Right lobe of liver (tissue), 6 donors: ENCODE measurements at regions not wholly inside any gene's neighbourhood (a gene's known extent, or its start where the extent isn't known, plus 50 kb on each side); places are given as distances from the start of the nearest gene placed in this dataset.
A peak's percentile ranks its signal among the peaks of the same experiment; 100 is the strongest.

Experiments used
- ATAC-seq, 4 donors: fragments of 200-7000 bp; cut with Tn5 transposase; one replicate each; pipeline ENCODE4 v1.9.1; 2020; ENCODE audit warnings: mild to moderate bottlenecking in 4 of 4, moderate library complexity in 4 of 4
- DNase-seq, 3 donors: peaks; one replicate each; pipeline ENCODE4 v3.0.0-alpha.2; 2020
- H3K27ac ChIP-seq, 3 donors: fragments of 200-600 bp; one replicate each; pipeline ENCODE4 v1.8.0; 2022
- H3K27me3 ChIP-seq, 2 donors: fragments of 200-600 bp; one replicate each; pipeline ENCODE4 v1.8.0; 2022
- H3K36me3 ChIP-seq, 4 donors: fragments of 200-600 bp; sonication (generic) in 1 of 4; one replicate each; pipeline versions ENCODE4 v1.5.1 to v1.8.0; 2017 to 2022; ENCODE audit warnings: control low read depth in 1 of 4
- H3K4me1 ChIP-seq, 4 donors: fragments of 200-600 bp; sonication (generic) in 1 of 4; one replicate each; pipeline versions ENCODE4 v1.5.1 to v1.8.0; 2017 to 2022; ENCODE audit warnings: control low read depth in 1 of 4
- H3K4me3 ChIP-seq, 3 donors: fragments of 200-600 bp; one replicate each; pipeline ENCODE4 v1.8.0; 2022
- H3K9me3 ChIP-seq, 4 donors: fragments of 200-600 bp; sonication (generic) in 1 of 4; one replicate each; pipeline versions ENCODE4 v1.5.1 to v1.8.0; 2017 to 2022; ENCODE audit warnings: control low read depth in 1 of 4
- CTCF ChIP-seq, 4 donors: fragments of 200-600 bp in 3 of 4; fragments of 450-650 bp in 1 of 4; IDR thresholded peaks; one replicate each; pipeline versions ENCODE4 v1.5.1 to v1.8.0; 2016 to 2022; ENCODE audit warnings: antibody characterized with exemption in 4 of 4, mild to moderate bottlenecking in 2 of 4
- POLR2A ChIP-seq: fragments of 450-650 bp; IDR thresholded peaks from one replicate; pipeline ENCODE4 v1.6.1; 2017; ENCODE audit warnings: antibody characterized with exemption, mild to moderate bottlenecking
- WGBS: methylation state at CpG from one replicate; pipeline ENCODE4 v1.1.6; 2018; ENCODE audit warnings: low coverage, low lambda C conversion rate; ENCODE audit not compliant: insufficient coverage; ENCODE audit errors: missing lambda C conversion rate; 5-methylcytosine and 5-hydroxymethylcytosine counted together
- intact Hi-C, 2 donors: fragments of 100-400 bp; cut with DNase I; formaldehyde crosslinking; loops; one replicate each; pipeline versions ENCODE4 v1.11.2 to v1.14.1; 2022
- donor health status: DM: no; HTN: yes; CAD: no.
- donor health status: DM: no; HTN: no; CAD: no.
- donor health status: DM: no; HTN: no; CAD: no.
- donor health status: DM: no; HTN: yes; CAD: no.
- donor health status: DM: no; HTN: yes; CAD: no.

GRCh38 chr22:27533105-27533745, 268.3 kb downstream of the MN1 start:
- Histone ChIP-seq H3K36me3 (no peaks in the 10 kb centered on the region), H3K4me1 (peaks cover 0 to 8% (median 0%) of the 10 kb centered on the region in 4 donors), H3K27ac (no peak overlapping the region), H3K9me3 (no peaks in the 10 kb centered on the region), H3K27me3 (no peaks in the 10 kb centered on the region), H3K4me3 (no peak overlapping the region)
- intact Hi-C loops: no loop called here
- no peak for TF ChIP-seq CTCF (IDR thresholded peaks at IDR 0.05)
- TF ChIP-seq POLR2A: no peak
- 69% methylated on average over 6 of the region's 8 CpGs for WGBS
- DNase-seq (no peak), ATAC-seq (no peak)

GRCh38 chr22:27534720-27535125, 266.8 kb downstream of the MN1 start:
- peak; percentile 42 to 79 (median 70) for ATAC-seq
- Histone ChIP-seq H3K27ac (no peak overlapping the region), H3K9me3 (no peaks in the 10 kb centered on the region)

GRCh38 chr22:27535452-27535851, 266.1 kb downstream of the MN1 start:
- WGBS: 75% methylated on average over 2 of the region's 2 CpGs
- no peak overlapping the region for H3K4me3 ChIP-seq
- intact Hi-C loops: no loop called here

More at GRCh38 chr22:27534720-27535125, 266.8 kb downstream of the MN1 start:
- Histone ChIP-seq H3K27me3 (no peaks in the 10 kb centered on the region), H3K4me3 (no peak overlapping the region), H3K36me3 (no peaks in the 10 kb centered on the region), H3K4me1 (peaks cover 0 to 8% (median 0%) of the 10 kb centered on the region in 4 donors)
- DNase-seq: no peak
- intact Hi-C loops: no loop called here
- 21% methylated on average over 5 of the region's 7 CpGs for WGBS
- no peak for TF ChIP-seq CTCF (IDR thresholded peaks at IDR 0.05)
- no peak for TF ChIP-seq POLR2A

GRCh38 chr22:27537501-27537900, 264.1 kb downstream of the MN1 start:
- no peaks in the 10 kb centered on the region for H3K9me3 ChIP-seq
- intact Hi-C loops: no loop called here
- no peak for TF ChIP-seq POLR2A
- TF ChIP-seq CTCF (IDR thresholded peaks at IDR 0.05): no peak
- ATAC-seq (no peak), DNase-seq (no peak)
- H3K27me3 ChIP-seq: no peaks in the 10 kb centered on the region
- H3K4me1 ChIP-seq: peaks cover 0 to 8% (median 0%) of the 10 kb centered on the region in 4 donors
- WGBS: 22% methylated on average over 9 of the region's 15 CpGs
- no peak overlapping the region for H3K27ac ChIP-seq
- H3K4me3 ChIP-seq: no peak overlapping the region
- H3K36me3 ChIP-seq: no peaks in the 10 kb centered on the region

More at GRCh38 chr22:27535452-27535851, 266.1 kb downstream of the MN1 start:
- H3K27ac ChIP-seq: no peak overlapping the region
- no peaks in the 10 kb centered on the region for H3K27me3 ChIP-seq
- no peaks in the 10 kb centered on the region for H3K9me3 ChIP-seq
- no peaks in the 10 kb centered on the region for H3K36me3 ChIP-seq
- ATAC-seq: no peak
- no peak for DNase-seq
- H3K4me1 ChIP-seq: peaks cover 0 to 8% (median 0%) of the 10 kb centered on the region in 4 donors
- no peak for TF ChIP-seq CTCF (IDR thresholded peaks at IDR 0.05)
- no peak for TF ChIP-seq POLR2A
